A549 (cell line): ENCODE measurements at regions not wholly inside any gene's neighbourhood (a gene's known extent, or its start where the extent isn't known, plus 50 kb on each side); places are given as distances from the start of the nearest gene placed in this dataset.

Experiments
- ATAC-seq, 2 experiments: fragments of 200-7000 bp in 1 of 2; fragments of >200 bp in 1 of 2; cut with Nextera tagmentation in 1 of 2; cut with Tn5 transposase in 1 of 2; 3 replicates each; pipeline versions ENCODE4 v1.8.0 to v1.9.1; 2018 to 2020; ENCODE audit warnings: mild to moderate bottlenecking in 1 of 2, moderate library complexity in 1 of 2
- CTCF ChIA-PET: fragments of 300-600 bp; sonication (Branson Sonifier 250); formaldehyde crosslinking; extraction: SDS; loops from one replicate; lab custom pipeline; 2021; ENCODE audit warnings: antibody characterized with exemption, inconsistent platforms; lab: Yijun Ruan, JAX
- POLR2A ChIA-PET: fragments of 350-600 bp; formaldehyde crosslinking; extraction: SDS; loops from one replicate; lab custom pipeline; 2021; ENCODE audit warnings: antibody characterized with exemption, inconsistent platforms; lab: Yijun Ruan, JAX
- DNase-seq, 2 experiments: peaks; one replicate each; pipeline versions ENCODE4 v3.0.0 to v3.0.0-alpha.2; 2011 to 2016; ENCODE audit warnings: low read depth in 1 of 2, low spot score in 1 of 2
- FAIRE-seq: peaks from 2 replicates; lab custom pipeline; 2011; peaks lifted over from hg19 to GRCh38; lab: Jason Lieb, UNC
- H3K27ac ChIP-seq, 2 experiments: fragments of >200 bp; sonication (Bioruptor Twin); formaldehyde crosslinking; 3 replicates each; pipeline ENCODE4 v1.5.1; 2016 to 2017
- H3K4me1 ChIP-seq: fragments of >200 bp; sonication (Bioruptor Twin); formaldehyde crosslinking; 3 replicates; pipeline ENCODE4 v1.6.1; 2016
- H3K4me2 ChIP-seq: fragments of >200 bp; sonication (Bioruptor Twin); formaldehyde crosslinking; 3 replicates; pipeline ENCODE4 v1.6.1; 2016
- H3K4me3 ChIP-seq: fragments of >200 bp; sonication (Bioruptor Twin); formaldehyde crosslinking; 3 replicates; pipeline ENCODE4 v1.5.1; 2016
- H3K9me3 ChIP-seq: fragments of >200 bp; sonication (Bioruptor Twin); formaldehyde crosslinking; 3 replicates; pipeline ENCODE4 v1.6.1; 2016
- CBX2 ChIP-seq: fragments of 200-600 bp; sonication (generic); IDR thresholded peaks from 2 replicates; pipeline ENCODE4 v1.6.1; 2016; ENCODE audit warnings: low read depth, mild to moderate bottlenecking, borderline replicate concordance
- CHD4 ChIP-seq: fragments of 200-600 bp; sonication (generic); IDR thresholded peaks from 2 replicates; pipeline ENCODE4 v1.6.1; 2016; ENCODE audit warnings: antibody characterized with exemption, mild to moderate bottlenecking, borderline replicate concordance
- CTCF ChIP-seq: fragments of >200 bp; sonication (Bioruptor Twin); formaldehyde crosslinking; IDR thresholded peaks from 3 replicates; pipeline ENCODE4 v1.5.1; 2016
- E2F6 ChIP-seq: IDR thresholded peaks from 2 replicates; pipeline ENCODE4 v1.6.1; 2012; ENCODE audit warnings: low read depth, borderline replicate concordance
- EHF ChIP-seq: fragments of 250-450 bp; sonication (Bioruptor Pico); IDR thresholded peaks from 2 replicates; pipeline ENCODE4 v1.5.0; 2020; ENCODE audit warnings: mild to moderate bottlenecking
- FOSB ChIP-seq: fragments of 250-450 bp; sonication (Bioruptor Pico); IDR thresholded peaks from 2 replicates; pipeline ENCODE4 v1.5.0; 2020; ENCODE audit warnings: mild to moderate bottlenecking, moderate library complexity
- FOXS1 ChIP-seq: fragments of 250-450 bp; sonication (Bioruptor Pico); IDR thresholded peaks from 2 replicates; pipeline ENCODE4 v1.5.0; 2020; ENCODE audit warnings: mild to moderate bottlenecking, moderate library complexity
- HDAC2 ChIP-seq: fragments of 200-600 bp; sonication (generic); IDR thresholded peaks from 2 replicates; pipeline ENCODE4 v1.6.1; 2016
- HES2 ChIP-seq: fragments of >200 bp; sonication (Bioruptor Twin); formaldehyde crosslinking; IDR thresholded peaks from 2 replicates; pipeline ENCODE4 v1.6.1; 2016
- HEYL ChIP-seq: fragments of 250-450 bp; sonication (Bioruptor Pico); IDR thresholded peaks from 2 replicates; pipeline ENCODE4 v1.8.0; 2021; ENCODE audit warnings: mild to moderate bottlenecking, moderate library complexity
- HOXB13 ChIP-seq: fragments of 250-450 bp; sonication (Bioruptor Pico); IDR thresholded peaks from 2 replicates; pipeline ENCODE4 v1.5.0; 2020; ENCODE audit warnings: low read depth, mild to moderate bottlenecking, moderate library complexity
- MAFK ChIP-seq: fragments of 450-650 bp; IDR thresholded peaks from 2 replicates; pipeline ENCODE4 v1.6.1; 2014; ENCODE audit not compliant: partially characterized antibody
- MAX ChIP-seq: IDR thresholded peaks from 2 replicates; pipeline ENCODE4 v1.6.1; 2012
- MYC ChIP-seq: IDR thresholded peaks from 2 replicates; pipeline ENCODE4 v1.6.1; 2012; ENCODE audit warnings: mild to moderate bottlenecking, inconsistent platforms, low read length, improper control_type of control experiment, borderline replicate concordance
- NR3C1 ChIP-seq: fragments of >200 bp; sonication (Bioruptor Twin); formaldehyde crosslinking; IDR thresholded peaks from 3 replicates; pipeline ENCODE4 v1.6.1; 2017
- PBX3 ChIP-seq: IDR thresholded peaks from 2 replicates; pipeline ENCODE4 v1.6.1; 2012
- PHF8 ChIP-seq: fragments of 200-600 bp; sonication (generic); IDR thresholded peaks from 2 replicates; pipeline ENCODE4 v1.6.1; 2016; ENCODE audit warnings: low read depth, mild to moderate bottlenecking, antibody characterized with exemption, moderate library complexity, borderline replicate concordance
- POLR2AphosphoS2 ChIP-seq: conservative IDR thresholded peaks from 2 replicates; pipeline ENCODE4 v1.6.1; 2012; ENCODE audit warnings: low read length, improper control_type of control experiment, inconsistent platforms
- RAD21 ChIP-seq, 2 experiments: fragments of >200 bp in 1 of 2; sonication (Bioruptor Twin) in 1 of 2; formaldehyde crosslinking in 1 of 2; IDR thresholded peaks in 1 of 2; conservative IDR thresholded peaks in 1 of 2; 2 replicates in 1 of 2; 3 replicates in 1 of 2; pipeline ENCODE4 v1.6.1; 2012 to 2018; ENCODE audit warnings: inconsistent platforms in 1 of 2
- RARB ChIP-seq: fragments of 250-450 bp; sonication (Bioruptor Pico); IDR thresholded peaks from 2 replicates; pipeline ENCODE4 v1.8.0; 2021; ENCODE audit warnings: mild to moderate bottlenecking, moderate library complexity
- RCOR1 ChIP-seq: fragments of 150-350 bp; IDR thresholded peaks from 2 replicates; pipeline ENCODE4 v1.6.1; 2014; ENCODE audit warnings: antibody characterized with exemption, low read length, low read depth
- TFCP2L1 ChIP-seq: fragments of 250-450 bp; sonication (Bioruptor Pico); IDR thresholded peaks from 2 replicates; pipeline ENCODE4 v1.5.0; 2021; ENCODE audit warnings: mild to moderate bottlenecking
- ZSCAN20 ChIP-seq: fragments of 250-450 bp; sonication (Bioruptor Pico); IDR thresholded peaks from 2 replicates; pipeline ENCODE4 v1.8.0; 2022; ENCODE audit warnings: mild to moderate bottlenecking, moderate library complexity
- WGBS: methylation state at CpG from one replicate; pipeline ENCODE4 v1.1.6; 2017; ENCODE audit errors: missing lambda C conversion rate; 5-methylcytosine and 5-hydroxymethylcytosine counted together

- ChIA-PET CTCF (interaction anchor here (0.9 kb wide), 2 partner anchors 11 to 255 kb away, joined by 3 read pairs; no protein-coding TSS in a partner anchor), POLR2A (no interaction called here)
- FAIRE-seq (no peak), ATAC-seq (no peak), DNase-seq (no peak)
- Histone ChIP-seq H3K4me3 (no peak overlapping the region), H3K4me2 (no peak overlapping the region), H3K9me3 (no peaks in the 10 kb centered on the region), H3K27ac (0 out of 6 replicates have a peak overlapping the region, but pooled peaks have one; percentile 8 to 9), H3K4me1 (peaks cover 38% of the 10 kb centered on the region)
- 91% methylated on average over 10 of the region's 10 CpGs for WGBS
- TF ChIP-seq ZSCAN20 (CRISPR knock-in tag) (no peak), RARB (CRISPR knock-in tag) (no peak), PHF8 (no peak), HDAC2 (no peak), FOSB (no peak), CHD4 (no peak), MAX (no peak), MYC (no peak), MAFK (no peak), EHF (CRISPR knock-in tag) (no peak), CBX2 (no peak), RAD21 (conservative IDR thresholded peaks at IDR 0.05 in 1 of 2, IDR thresholded peaks at IDR 0.05 in 1 of 2) (no peak), POLR2AphosphoS2 (no peak), NR3C1 (no peak), FOXS1 (no peak), HEYL (CRISPR knock-in tag) (no peak), PBX3 (no peak), HOXB13 (CRISPR knock-in tag) (no peak), RCOR1 (no peak)
Observed at GRCh38 chr5:173718469-173718868, 102.0 kb upstream of the BOD1 start.

GRCh38 chr5:173719731-173720082, 103.3 kb upstream of the BOD1 start:
- Histone ChIP-seq H3K4me3 (no peak overlapping the region), H3K4me2 (peak overlapping the region; percentile 58), H3K4me1 (peaks cover 28% of the 10 kb centered on the region), H3K27ac (peak overlapping the region; percentile 58 to 81; a peak in 5 of 6 replicates), H3K9me3 (no peaks in the 10 kb centered on the region)
- ChIA-PET POLR2A (no interaction called here), CTCF (interaction anchor here (0.9 to 1.0 kb wide), 4 partner anchors 8 to 254 kb away, joined by 3 read pairs; no protein-coding TSS in a partner anchor)
- FAIRE-seq (no peak), DNase-seq (no peak), ATAC-seq (peak in 1 of 2 experiments; percentile 21; a peak in 2 of 6 replicates)
- TF ChIP-seq HES2 (no peak), MAFK (no peak), TFCP2L1 (CRISPR knock-in tag) (no peak), EHF (CRISPR knock-in tag) (no peak), E2F6 (no peak), ZSCAN20 (CRISPR knock-in tag) (no peak), RAD21 (conservative IDR thresholded peaks at IDR 0.05 in 1 of 2, IDR thresholded peaks at IDR 0.05 in 1 of 2) (no peak), CTCF (no peak)
- WGBS: 37% methylated on average over 10 of the region's 10 CpGs
